ENCODE measurements at regions not wholly inside any gene's neighbourhood (a gene's known extent, or its start where the extent isn't known, plus 50 kb on each side); places are given as distances from the start of the nearest gene placed in this dataset.

DNA sequence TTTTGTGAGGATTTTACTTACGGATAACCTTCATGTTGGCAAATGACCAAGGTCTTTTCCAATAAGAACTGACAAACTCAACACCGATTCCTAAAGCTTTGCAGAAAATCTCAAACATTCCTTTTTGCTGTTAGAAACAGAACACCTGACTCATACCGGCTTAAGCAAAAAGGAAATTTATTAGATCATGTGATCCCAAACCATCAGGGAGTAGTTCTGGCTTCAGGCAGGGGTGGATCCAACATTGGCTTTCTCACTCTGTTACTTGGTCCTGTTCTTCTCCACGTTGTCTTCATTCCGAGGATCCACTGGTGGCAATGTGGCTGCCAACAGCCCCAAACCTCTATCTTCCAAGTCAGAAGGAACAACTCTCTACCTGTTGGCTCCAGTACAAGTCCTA lies 95.9 kb upstream of the PMEPA1 start:
- TF ChIP-seq, protein P1, sequence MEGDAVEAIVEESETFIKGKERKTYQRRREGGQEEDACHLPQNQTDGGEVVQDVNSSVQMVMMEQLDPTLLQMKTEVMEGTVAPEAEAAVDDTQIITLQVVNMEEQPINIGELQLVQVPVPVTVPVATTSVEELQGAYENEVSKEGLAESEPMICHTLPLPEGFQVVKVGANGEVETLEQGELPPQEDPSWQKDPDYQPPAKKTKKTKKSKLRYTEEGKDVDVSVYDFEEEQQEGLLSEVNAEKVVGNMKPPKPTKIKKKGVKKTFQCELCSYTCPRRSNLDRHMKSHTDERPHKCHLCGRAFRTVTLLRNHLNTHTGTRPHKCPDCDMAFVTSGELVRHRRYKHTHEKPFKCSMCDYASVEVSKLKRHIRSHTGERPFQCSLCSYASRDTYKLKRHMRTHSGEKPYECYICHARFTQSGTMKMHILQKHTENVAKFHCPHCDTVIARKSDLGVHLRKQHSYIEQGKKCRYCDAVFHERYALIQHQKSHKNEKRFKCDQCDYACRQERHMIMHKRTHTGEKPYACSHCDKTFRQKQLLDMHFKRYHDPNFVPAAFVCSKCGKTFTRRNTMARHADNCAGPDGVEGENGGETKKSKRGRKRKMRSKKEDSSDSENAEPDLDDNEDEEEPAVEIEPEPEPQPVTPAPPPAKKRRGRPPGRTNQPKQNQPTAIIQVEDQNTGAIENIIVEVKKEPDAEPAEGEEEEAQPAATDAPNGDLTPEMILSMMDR (IDR thresholded peaks at IDR 0.05 in 8 of 11, conservative IDR thresholded peaks at IDR 0.05 in 3 of 11): no peak
- TF ChIP-seq POLR2AphosphoS5 (IDR thresholded peaks at IDR 0.05): no peak
